PC-3 (cell line): ENCODE measurements at regions not wholly inside any gene's neighbourhood (a gene's known extent, or its start where the extent isn't known, plus 50 kb on each side); places are given as distances from the start of the nearest gene placed in this dataset.

ENCODE experiments used
- CTCF ChIP-seq: fragments of 300-600 bp; sonication (generic); conservative IDR thresholded peaks from 2 replicates; pipeline ENCODE4 v1.5.1; 2017; ENCODE audit warnings: antibody characterized with exemption, low read depth, mild to moderate bottlenecking, low read length
- EZH2 ChIP-seq: fragments of 300-600 bp; sonication (generic); IDR thresholded peaks from one replicate; pipeline ENCODE4 v1.6.1; 2017; ENCODE audit warnings: antibody characterized with exemption, mild to moderate bottlenecking, low read length; ENCODE audit not compliant: unreplicated experiment
- EZH2phosphoT487 ChIP-seq: fragments of 300-600 bp; sonication (generic); IDR thresholded peaks from 2 replicates; pipeline ENCODE4 v1.6.1; 2018; ENCODE audit warnings: mild to moderate bottlenecking, antibody characterized with exemption, low read length, borderline replicate concordance

GRCh38 chr1:198933515-198934222 lies 294.8 kb downstream of the PTPRC start:
- TF ChIP-seq EZH2 (no peak), CTCF (no peak), EZH2phosphoT487 (no peak)
